Osteoblast (primary cell): ENCODE measurements at regions not wholly inside any gene's neighbourhood (a gene's known extent, or its start where the extent isn't known, plus 50 kb on each side); places are given as distances from the start of the nearest gene placed in this dataset.

Experiments
- DNase-seq: peaks from one replicate; pipeline ENCODE4 v3.0.0; 2011; ENCODE audit warnings: low spot score, mixed read lengths; ENCODE audit not compliant: insufficient read length; ENCODE audit errors: missing footprints
- H2AFZ ChIP-seq: 2 replicates; pipeline ENCODE4 v1.6.0; 2011; ENCODE audit warnings: mild to moderate bottlenecking, low read length
- H3K27ac ChIP-seq: 2 replicates; pipeline ENCODE4 v1.5.1; 2011; ENCODE audit warnings: mild to moderate bottlenecking, low read depth, low read length, moderate library complexity
- H3K27me3 ChIP-seq: 2 replicates; pipeline ENCODE4 v1.6.0; 2012; ENCODE audit warnings: mild to moderate bottlenecking, control low read depth, inconsistent platforms, low read length, moderate library complexity; ENCODE audit not compliant: insufficient read depth
- H3K36me3 ChIP-seq: 2 replicates; pipeline ENCODE4 v1.5.1; 2011; ENCODE audit warnings: mild to moderate bottlenecking, low read length, control low read depth, moderate library complexity; ENCODE audit not compliant: insufficient read depth
- H3K4me1 ChIP-seq: 2 replicates; pipeline ENCODE4 v1.5.1; 2011; ENCODE audit warnings: mild to moderate bottlenecking, low read length, control low read depth, moderate library complexity; ENCODE audit not compliant: insufficient read depth
- H3K4me2 ChIP-seq: 2 replicates; pipeline ENCODE4 v1.6.0; 2011; ENCODE audit warnings: mild to moderate bottlenecking, low read length; ENCODE audit not compliant: insufficient read depth
- H3K4me3 ChIP-seq: fragments of 200-600 bp; sonication (generic); 3 replicates; pipeline ENCODE4 v1.5.1; 2012; ENCODE audit warnings: mild to moderate bottlenecking, low read length, inconsistent platforms; ENCODE audit not compliant: insufficient read depth
- H3K79me2 ChIP-seq: 2 replicates; pipeline ENCODE4 v1.6.0; 2012; ENCODE audit warnings: mild to moderate bottlenecking, low read length, control low read depth, inconsistent platforms; ENCODE audit not compliant: insufficient read depth
- H3K9me3 ChIP-seq: 2 replicates; pipeline ENCODE4 v1.5.1; 2011; ENCODE audit warnings: low read depth, low read length, control low read depth
- H4K20me1 ChIP-seq: 2 replicates; pipeline ENCODE4 v1.6.0; 2012; ENCODE audit warnings: mild to moderate bottlenecking, low read length, control low read depth; ENCODE audit not compliant: insufficient read depth
- CTCF ChIP-seq: IDR thresholded peaks from 2 replicates; pipeline ENCODE4 v1.5.1; 2011; ENCODE audit warnings: mild to moderate bottlenecking, low read depth, low read length, moderate library complexity; ENCODE audit errors: extremely low read depth

GRCh38 chrX:42135583-42136228 lies 212.4 kb upstream of the CASK start:
- Histone ChIP-seq H3K36me3 (no peaks in the 10 kb centered on the region), H3K4me1 (no peaks in the 10 kb centered on the region), H3K4me3 (no peak overlapping the region), H3K9me3 (no peaks in the 10 kb centered on the region), H3K27ac (no peak overlapping the region), H4K20me1 (no peaks in the 10 kb centered on the region), H3K79me2 (no peaks in the 10 kb centered on the region), H2AFZ (no peak overlapping the region), H3K27me3 (no peaks in the 10 kb centered on the region), H3K4me2 (no peak overlapping the region)
- no peak for TF ChIP-seq CTCF
- no peak for DNase-seq

GRCh38 chrX:42131856-42132255 lies 208.5 kb upstream of the CASK start:
- Histone ChIP-seq H2AFZ (no peak overlapping the region), H3K79me2 (no peaks in the 10 kb centered on the region), H3K36me3 (no peaks in the 10 kb centered on the region), H3K4me3 (no peak overlapping the region), H3K27ac (no peak overlapping the region), H3K9me3 (no peaks in the 10 kb centered on the region), H3K4me1 (no peaks in the 10 kb centered on the region), H3K27me3 (no peaks in the 10 kb centered on the region), H4K20me1 (no peaks in the 10 kb centered on the region), H3K4me2 (no peak overlapping the region)
- no peak for DNase-seq
- TF ChIP-seq CTCF, result no peak

DNA sequence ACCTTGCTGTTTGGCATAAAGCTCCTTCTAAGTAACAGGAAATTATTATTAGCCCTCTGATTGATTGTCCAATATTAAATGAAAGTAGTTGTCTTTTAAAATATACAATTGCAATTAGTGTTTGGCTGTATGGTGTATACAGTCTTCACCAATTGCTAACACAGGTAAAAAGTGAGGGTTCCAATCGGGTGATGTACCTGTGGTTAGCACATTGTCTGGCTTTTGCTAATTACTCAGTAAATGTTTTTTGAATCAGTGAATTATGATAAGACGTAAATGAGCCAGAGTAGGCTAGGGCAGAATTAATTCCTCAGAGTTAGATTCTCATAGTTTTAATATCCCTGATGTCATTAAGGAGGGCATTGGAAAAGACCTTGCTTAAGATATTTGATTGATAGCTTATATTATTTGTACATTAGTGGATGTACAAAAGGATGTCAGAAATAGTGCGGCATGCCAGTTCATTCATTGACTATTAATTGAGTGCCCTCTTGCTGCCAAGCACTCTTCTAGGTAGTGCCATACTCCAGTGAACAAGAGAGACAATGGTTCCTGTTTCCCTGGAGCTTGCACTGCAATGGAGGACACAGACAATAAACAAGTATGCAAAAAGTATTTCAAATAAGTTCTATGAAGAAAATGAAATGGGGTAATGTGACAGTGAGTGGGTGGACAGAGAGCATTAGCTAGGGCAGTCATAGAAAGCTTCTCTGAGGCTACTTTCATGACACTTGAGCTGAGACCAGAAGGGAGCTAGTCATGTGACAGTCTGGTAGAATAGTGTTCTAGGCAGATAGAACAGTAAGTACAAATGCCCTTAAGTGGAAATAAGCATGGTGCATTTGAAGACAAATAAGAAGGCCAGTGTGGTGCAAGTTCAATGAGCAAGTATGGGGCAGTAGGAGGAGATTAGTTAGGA lies 205.9 kb upstream of the CASK start:
- Histone ChIP-seq H3K9me3 (no peaks in the 10 kb centered on the region), H3K27ac (no peak overlapping the region), H3K4me2 (no peak overlapping the region)

More for the DNA sequence above, 205.9 kb upstream of the CASK start:
- H4K20me1 ChIP-seq, result no peaks in the 10 kb centered on the region
- no peak overlapping the region for H3K4me3 ChIP-seq
- no peaks in the 10 kb centered on the region for H3K27me3 ChIP-seq
- H3K4me1 ChIP-seq, result no peaks in the 10 kb centered on the region
- no peak overlapping the region for H2AFZ ChIP-seq
- H3K79me2 ChIP-seq, result no peaks in the 10 kb centered on the region
- no peak for TF ChIP-seq CTCF
- H3K36me3 ChIP-seq, result no peaks in the 10 kb centered on the region
- no peak for DNase-seq
